GM12878 (cell line): ENCODE measurements at regions not wholly inside any gene's neighbourhood (a gene's known extent, or its start where the extent isn't known, plus 50 kb on each side); places are given as distances from the start of the nearest gene placed in this dataset.

Experiments
- ATAC-seq: fragments of 200-7000 bp; cut with Tn5 transposase; 3 replicates; pipeline ENCODE4 v1.9.1; 2020; ENCODE audit warnings: mild to moderate bottlenecking, moderate library complexity
- BruUV-seq: library from RNA; stranded (reverse); fragments of 400-500 nt; replicated peaks from 2 replicates; lab custom pipeline; 2021; lab: Mats Ljungman, UMichigan
- CTCF ChIA-PET: fragments of 300-600 bp; sonication (Branson Sonifier 250); formaldehyde crosslinking; extraction: SDS; loops from one replicate; lab custom pipeline; 2021; ENCODE audit warnings: inconsistent platforms; lab: Yijun Ruan, JAX
- POLR2A ChIA-PET: fragments of 350-600 bp; formaldehyde crosslinking; extraction: SDS; loops from one replicate; lab custom pipeline; 2021; ENCODE audit warnings: inconsistent platforms; lab: Charles Lee
- RAD21 ChIA-PET: fragments of 300-600 bp; sonication (Branson Sonifier 250); formaldehyde crosslinking; loops from one replicate; lab custom pipeline; 2023; ENCODE audit warnings: antibody characterized with exemption; ENCODE audit not compliant: unreplicated experiment; lab: Charles Lee
- SMC1A ChIA-PET: fragments of 300-600 bp; sonication (Branson Sonifier 250); formaldehyde crosslinking; loops from one replicate; lab custom pipeline; 2023; ENCODE audit not compliant: unreplicated experiment, uncharacterized antibody; lab: Charles Lee
- DNase-seq: peaks from one replicate; pipeline ENCODE4 v3.0.0-alpha.2; 2011; ENCODE audit warnings: low read depth, low spot score
- FAIRE-seq: peaks from 3 replicates; lab custom pipeline; 2011; peaks lifted over from hg19 to GRCh38; lab: Jason Lieb, UNC
- H2AFZ ChIP-seq: 2 replicates; pipeline ENCODE4 v1.6.0; 2011; ENCODE audit warnings: low read depth, low read length, control low read depth; ENCODE audit not compliant: control insufficient read depth
- H3K27ac ChIP-seq: 2 replicates; pipeline ENCODE4 v1.5.1; 2011; ENCODE audit warnings: control low read depth; ENCODE audit not compliant: control insufficient read depth, insufficient read depth
- H3K27me3 ChIP-seq, 2 experiments: replicated peaks in 1 of 2; 2 replicates each; pipeline versions ENCODE4 v1.6.0 to v1.6.1; 2011; ENCODE audit warnings: low read length in 1 of 2; ENCODE audit not compliant: control insufficient read depth in 2 of 2, insufficient read depth in 2 of 2
- H3K36me3 ChIP-seq, 2 experiments: 2 replicates each; pipeline ENCODE4 v1.5.1; 2011; ENCODE audit warnings: low read length in 1 of 2; ENCODE audit not compliant: control insufficient read depth in 2 of 2, insufficient read depth in 2 of 2
- H3K4me1 ChIP-seq: 2 replicates; pipeline ENCODE4 v1.6.1; 2011; ENCODE audit warnings: mild to moderate bottlenecking, low read length, moderate library complexity, mixed read lengths; ENCODE audit not compliant: control insufficient read depth, insufficient read depth
- H3K4me2 ChIP-seq: 2 replicates; pipeline ENCODE4 v1.6.0; 2011; ENCODE audit warnings: control low read depth; ENCODE audit not compliant: control insufficient read depth, insufficient read depth
- H3K4me3 ChIP-seq: fragments of 200-600 bp; sonication (generic); 2 replicates; pipeline ENCODE4 v1.5.1; 2016
- H3K79me2 ChIP-seq: 2 replicates; pipeline ENCODE4 v1.6.0; 2011; ENCODE audit warnings: low read length; ENCODE audit not compliant: control insufficient read depth, insufficient read depth
- H3K9ac ChIP-seq: 2 replicates; pipeline ENCODE4 v1.8.0; 2011; ENCODE audit warnings: low read length, control low read depth, mixed read lengths; ENCODE audit not compliant: control insufficient read depth, insufficient read depth
- H3K9me3 ChIP-seq: replicated peaks from 3 replicates; pipeline ENCODE4 v1.5.1; 2011; ENCODE audit warnings: mild to moderate bottlenecking, low read length; ENCODE audit not compliant: control insufficient read depth, insufficient read depth
- H4K20me1 ChIP-seq: 2 replicates; pipeline ENCODE4 v1.6.0; 2011; ENCODE audit not compliant: control insufficient read depth, insufficient read depth
- BCL3 ChIP-seq: IDR thresholded peaks from 2 replicates; pipeline ENCODE4 v1.6.1; 2011; ENCODE audit warnings: borderline replicate concordance, low read depth, mild to moderate bottlenecking, moderate library complexity, low read length; ENCODE audit not compliant: insufficient read depth, poor library complexity, severe bottlenecking
- CBFB ChIP-seq: IDR thresholded peaks from 2 replicates; pipeline ENCODE4 v1.6.1; 2016; ENCODE audit warnings: antibody characterized with exemption, low read depth
- CBX5 ChIP-seq: sonication (generic); IDR thresholded peaks from 2 replicates; pipeline ENCODE4 v1.6.1; 2016; ENCODE audit warnings: low read depth, moderate library complexity, mild to moderate bottlenecking, inconsistent platforms
- EP300 ChIP-seq, 2 experiments: fragments of 150-350 bp in 1 of 2; IDR thresholded peaks; 2 replicates each; pipeline ENCODE4 v1.6.1; 2011 to 2012; ENCODE audit warnings: low read depth in 2 of 2, low read length in 2 of 2, borderline replicate concordance in 1 of 2, improper control_type of control experiment in 1 of 2, inconsistent platforms in 1 of 2; ENCODE audit not compliant: control insufficient read depth in 1 of 2
- FOXK2 ChIP-seq: fragments of 450-650 bp; IDR thresholded peaks from 2 replicates; pipeline ENCODE4 v1.6.1; 2017; ENCODE audit warnings: mild to moderate bottlenecking, moderate library complexity
- IRF4 ChIP-seq: IDR thresholded peaks from 2 replicates; pipeline ENCODE4 v1.6.1; 2011; ENCODE audit warnings: low read depth, low read length
- PML ChIP-seq: IDR thresholded peaks from 2 replicates; pipeline ENCODE4 v1.6.1; 2012; ENCODE audit warnings: low read length, inconsistent platforms
- SMC3 ChIP-seq: IDR thresholded peaks from 2 replicates; pipeline ENCODE4 v1.6.1; 2011; ENCODE audit warnings: low read length, improper control_type of control experiment, borderline replicate concordance
- TBL1XR1 ChIP-seq: IDR thresholded peaks from 2 replicates; pipeline ENCODE4 v1.6.1; 2012; ENCODE audit warnings: low read depth, low read length, improper control_type of control experiment
- TCF7 ChIP-seq: IDR thresholded peaks from 2 replicates; pipeline ENCODE4 v1.6.1; 2014; ENCODE audit warnings: antibody characterized with exemption, borderline replicate concordance
- WGBS: methylation state at CpG from one replicate; pipeline ENCODE4 v1.1.6; 2016; ENCODE audit warnings: low lambda C conversion rate; ENCODE audit not compliant: insufficient replicate concordance, insufficient coverage; ENCODE audit errors: missing lambda C conversion rate; 5-methylcytosine and 5-hydroxymethylcytosine counted together
- in situ Hi-C: fragments of 300-500 bp; cut with MboI; formaldehyde crosslinking; loops from 9 replicates; pipeline ENCODE4 v1.14.3; 2018; ENCODE audit warnings: mixed read lengths
- intact Hi-C: fragments of 100-400 bp; cut with micrococcal nuclease; formaldehyde crosslinking; loops from one replicate; pipeline ENCODE4 v1.14.2; 2022; ENCODE audit not compliant: unreplicated experiment
- TF ChIP-seq, protein P1 (sequence below): fragments of 450-650 bp; IDR thresholded peaks from 2 replicates; pipeline ENCODE4 v1.6.1; 2017; ENCODE audit warnings: low read depth, mild to moderate bottlenecking, moderate library complexity
- TF ChIP-seq, protein P2 (sequence below): IDR thresholded peaks from 2 replicates; pipeline ENCODE4 v1.6.1; 2012; ENCODE audit warnings: low read depth, low read length, improper control_type of control experiment
- TF ChIP-seq, protein P3 (sequence below): fragments of 450-650 bp; formaldehyde crosslinking; IDR thresholded peaks from 2 replicates; pipeline ENCODE4 v1.4.0; 2022; ENCODE audit warnings: mild to moderate bottlenecking, moderate library complexity

DNA sequence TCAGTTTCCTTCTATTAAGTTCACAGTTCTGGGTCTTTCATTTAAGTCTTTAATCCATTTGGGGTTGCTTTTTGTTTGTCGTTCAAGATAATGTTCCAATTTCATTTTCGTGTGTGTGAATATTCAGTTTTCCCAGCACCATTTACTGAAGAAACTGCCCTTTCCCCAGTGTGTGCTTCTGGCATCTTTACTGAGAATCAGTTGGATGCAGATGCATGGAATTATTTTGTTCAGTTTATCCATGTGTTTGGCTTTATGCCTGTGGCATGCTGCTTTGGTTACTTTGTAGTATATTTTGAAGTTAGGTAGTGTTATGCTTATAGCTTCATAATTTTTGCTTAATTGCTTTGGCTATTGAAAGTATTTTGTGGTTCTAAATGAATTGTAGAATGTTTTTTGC, 163.8 kb upstream of the HDX start (continued):
- TF ChIP-seq, protein P1, sequence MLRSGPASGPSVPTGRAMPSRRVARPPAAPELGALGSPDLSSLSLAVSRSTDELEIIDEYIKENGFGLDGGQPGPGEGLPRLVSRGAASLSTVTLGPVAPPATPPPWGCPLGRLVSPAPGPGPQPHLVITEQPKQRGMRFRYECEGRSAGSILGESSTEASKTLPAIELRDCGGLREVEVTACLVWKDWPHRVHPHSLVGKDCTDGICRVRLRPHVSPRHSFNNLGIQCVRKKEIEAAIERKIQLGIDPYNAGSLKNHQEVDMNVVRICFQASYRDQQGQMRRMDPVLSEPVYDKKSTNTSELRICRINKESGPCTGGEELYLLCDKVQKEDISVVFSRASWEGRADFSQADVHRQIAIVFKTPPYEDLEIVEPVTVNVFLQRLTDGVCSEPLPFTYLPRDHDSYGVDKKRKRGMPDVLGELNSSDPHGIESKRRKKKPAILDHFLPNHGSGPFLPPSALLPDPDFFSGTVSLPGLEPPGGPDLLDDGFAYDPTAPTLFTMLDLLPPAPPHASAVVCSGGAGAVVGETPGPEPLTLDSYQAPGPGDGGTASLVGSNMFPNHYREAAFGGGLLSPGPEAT, result no peak

DNA sequence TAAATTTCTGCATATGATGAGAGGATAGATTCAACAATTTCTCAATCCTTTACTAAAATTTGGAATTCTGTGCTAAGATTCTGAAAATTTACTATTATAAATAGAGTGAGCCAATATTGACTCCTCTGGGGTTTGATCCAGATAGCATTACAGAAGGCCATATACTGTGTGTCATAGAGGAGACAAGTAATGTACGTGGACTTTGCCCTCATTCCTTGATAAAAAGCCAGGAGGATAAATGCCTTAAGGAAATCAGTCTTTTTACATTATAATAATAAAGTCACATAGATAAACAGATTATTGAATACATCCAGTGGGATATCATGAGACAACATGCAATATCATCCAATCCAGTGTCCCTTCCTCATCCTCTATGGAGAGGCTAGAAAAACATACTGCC, 188.0 kb upstream of the HDX start:
- SMC1A ChIA-PET, result no interaction called here
- H3K9me3 ChIP-seq, result no peaks in the 10 kb centered on the region
- no peaks in the 10 kb centered on the region for H3K79me2 ChIP-seq
- intact Hi-C loops (no loop called here), in situ Hi-C loops (no loop called here)
- H3K27ac ChIP-seq, result no peak overlapping the region
- ATAC-seq (no peak), DNase-seq (no peak), FAIRE-seq (no peak)
- no TSS peak for BruUV-seq
- CTCF ChIA-PET, result no interaction called here
- no peak overlapping the region for H3K4me3 ChIP-seq
- H3K4me1 ChIP-seq, result no peaks in the 10 kb centered on the region
- WGBS, result 21% methylated on average over 1 of the region's 1 CpG
- no peak overlapping the region for H3K9ac ChIP-seq
- H4K20me1 ChIP-seq, result no peaks in the 10 kb centered on the region
- no peaks in the 10 kb centered on the region for H3K36me3 ChIP-seq
- H3K4me2 ChIP-seq, result no peak overlapping the region
- RAD21 ChIA-PET, result no interaction called here
- H2AFZ ChIP-seq, result no peak overlapping the region
- no peaks in the 10 kb centered on the region for H3K27me3 ChIP-seq
- POLR2A ChIA-PET, result no interaction called here
- TF ChIP-seq, protein P2, sequence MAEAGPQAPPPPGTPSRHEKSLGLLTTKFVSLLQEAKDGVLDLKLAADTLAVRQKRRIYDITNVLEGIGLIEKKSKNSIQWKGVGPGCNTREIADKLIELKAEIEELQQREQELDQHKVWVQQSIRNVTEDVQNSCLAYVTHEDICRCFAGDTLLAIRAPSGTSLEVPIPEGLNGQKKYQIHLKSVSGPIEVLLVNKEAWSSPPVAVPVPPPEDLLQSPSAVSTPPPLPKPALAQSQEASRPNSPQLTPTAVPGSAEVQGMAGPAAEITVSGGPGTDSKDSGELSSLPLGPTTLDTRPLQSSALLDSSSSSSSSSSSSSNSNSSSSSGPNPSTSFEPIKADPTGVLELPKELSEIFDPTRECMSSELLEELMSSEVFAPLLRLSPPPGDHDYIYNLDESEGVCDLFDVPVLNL, result no peak
- TF ChIP-seq CBX5 (no peak), CBFB (no peak), TBL1XR1 (no peak), FOXK2 (no peak), TCF7 (no peak), EP300 (IDR thresholded peaks at IDR 0.05; ENCODE audit: borderline replicate concordance in 1 of 2, control insufficient read depth in 1 of 2, low read depth in 2 of 2, low read length in 2 of 2) (no peak), BCL3 (no peak), IRF4 (no peak), SMC3 (no peak), PML (no peak)
- TF ChIP-seq, protein P3, sequence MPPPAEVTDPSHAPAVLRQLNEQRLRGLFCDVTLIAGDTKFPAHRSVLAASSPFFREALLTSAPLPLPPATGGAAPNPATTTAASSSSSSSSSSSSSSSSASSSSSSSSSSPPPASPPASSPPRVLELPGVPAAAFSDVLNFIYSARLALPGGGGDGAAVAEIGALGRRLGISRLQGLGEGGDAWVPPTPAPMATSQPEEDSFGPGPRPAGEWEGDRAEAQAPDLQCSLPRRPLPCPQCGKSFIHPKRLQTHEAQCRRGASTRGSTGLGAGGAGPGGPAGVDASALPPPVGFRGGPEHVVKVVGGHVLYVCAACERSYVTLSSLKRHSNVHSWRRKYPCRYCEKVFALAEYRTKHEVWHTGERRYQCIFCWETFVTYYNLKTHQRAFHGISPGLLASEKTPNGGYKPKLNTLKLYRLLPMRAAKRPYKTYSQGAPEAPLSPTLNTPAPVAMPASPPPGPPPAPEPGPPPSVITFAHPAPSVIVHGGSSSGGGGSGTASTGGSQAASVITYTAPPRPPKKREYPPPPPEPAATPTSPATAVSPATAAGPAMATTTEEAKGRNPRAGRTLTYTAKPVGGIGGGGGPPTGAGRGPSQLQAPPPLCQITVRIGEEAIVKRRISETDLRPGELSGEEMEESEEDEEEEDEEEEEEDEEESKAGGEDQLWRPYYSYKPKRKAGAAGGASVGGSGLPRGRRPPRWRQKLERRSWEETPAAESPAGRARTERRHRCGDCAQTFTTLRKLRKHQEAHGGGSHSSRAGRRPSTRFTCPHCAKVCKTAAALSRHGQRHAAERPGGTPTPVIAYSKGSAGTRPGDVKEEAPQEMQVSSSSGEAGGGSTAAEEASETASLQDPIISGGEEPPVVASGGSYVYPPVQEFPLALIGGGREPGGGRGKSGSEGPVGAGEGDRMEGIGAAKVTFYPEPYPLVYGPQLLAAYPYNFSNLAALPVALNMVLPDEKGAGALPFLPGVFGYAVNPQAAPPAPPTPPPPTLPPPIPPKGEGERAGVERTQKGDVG (CRISPR knock-in tag), result no peak
